GM19328 (cell line): ENCODE measurements at regions not wholly inside any gene's neighbourhood (a gene's known extent, or its start where the extent isn't known, plus 50 kb on each side); places are given as distances from the start of the nearest gene placed in this dataset.

Experiments used
- ATAC-seq: cut with Tn5 transposase; IDR thresholded peaks from one replicate; pipeline ENCODE4 v1.9.1; 2021; ENCODE audit warnings: mild to moderate bottlenecking, moderate library complexity; ENCODE audit not compliant: unreplicated experiment

DNA sequence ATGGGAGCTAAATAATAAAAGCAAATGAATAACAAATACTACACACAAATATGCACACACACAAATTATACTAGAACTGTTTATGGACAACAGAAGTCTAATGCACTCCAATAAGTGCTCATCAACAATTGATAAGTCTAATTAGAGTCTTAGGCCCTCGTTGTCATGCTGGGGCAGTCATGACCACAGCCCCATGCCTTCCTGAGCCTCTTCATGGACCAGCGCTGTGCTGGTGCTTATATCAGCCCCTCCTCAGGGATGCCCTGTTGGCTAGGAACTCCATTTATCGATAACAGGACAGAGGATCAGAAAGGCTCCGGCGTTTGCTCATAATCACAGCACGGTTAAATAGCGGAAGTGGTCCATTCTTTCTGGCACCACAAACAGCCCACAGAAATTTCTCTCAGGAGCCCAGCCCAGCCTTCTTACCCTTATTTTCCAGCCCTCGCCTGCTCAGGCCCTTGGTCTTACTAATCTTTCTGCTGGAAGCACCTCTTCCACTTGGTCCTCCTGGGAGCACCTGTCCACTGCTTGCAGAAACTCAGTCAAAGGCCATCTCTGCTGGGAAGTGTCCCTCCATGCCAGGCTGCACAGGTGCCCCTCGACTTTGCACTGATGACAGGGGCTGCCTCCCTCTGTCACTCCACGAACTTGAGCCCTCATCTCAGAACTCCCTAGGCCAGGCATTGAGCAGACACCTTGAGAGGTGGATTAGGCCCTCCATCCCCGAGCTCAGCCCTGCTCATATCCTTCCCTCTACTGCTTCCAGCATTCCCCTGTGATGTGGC is 500.2 kb upstream of the HS6ST1 start:
- no peak for ATAC-seq

DNA sequence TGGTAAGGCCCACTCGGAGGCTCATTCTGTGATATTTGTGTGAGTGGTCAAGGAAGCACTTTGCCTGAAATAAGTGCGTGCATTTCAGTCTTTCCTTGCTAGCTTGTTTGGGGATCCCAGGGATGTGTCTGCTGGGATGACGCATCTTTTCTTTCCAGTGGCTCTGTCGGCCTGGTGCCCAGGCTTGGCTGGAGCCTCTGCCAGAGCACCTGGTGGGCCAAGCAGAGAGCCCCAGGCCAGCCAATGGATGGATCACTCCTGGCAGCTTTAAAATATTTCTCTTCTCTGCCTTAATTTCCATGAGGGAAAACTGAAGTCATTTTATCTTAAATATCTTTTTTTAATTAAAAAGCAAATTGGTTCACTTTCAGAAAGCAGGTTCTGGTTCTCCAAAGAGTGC is 501.8 kb upstream of the HS6ST1 start:
- no peak for ATAC-seq

DNA sequence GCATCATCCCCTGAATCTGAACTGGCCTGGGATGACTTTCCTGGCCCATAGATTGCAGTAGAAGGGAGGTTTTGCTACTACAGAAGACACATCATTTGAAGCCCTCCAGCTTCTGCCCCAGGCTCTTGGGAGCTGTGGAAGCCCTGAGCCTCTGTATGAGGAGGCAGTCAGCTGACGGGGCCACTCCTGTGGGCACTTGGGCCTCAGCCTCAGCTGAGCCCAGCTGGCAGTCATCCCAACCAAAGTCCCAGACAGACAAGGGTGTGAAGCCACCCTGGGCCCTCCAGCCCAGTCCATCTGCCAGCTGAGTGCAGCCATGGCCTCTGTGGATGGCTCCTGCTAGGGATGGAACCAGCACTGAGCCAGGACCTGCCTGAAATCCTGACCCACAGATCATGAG is 502.3 kb upstream of the HS6ST1 start:
- ATAC-seq: no peak

DNA sequence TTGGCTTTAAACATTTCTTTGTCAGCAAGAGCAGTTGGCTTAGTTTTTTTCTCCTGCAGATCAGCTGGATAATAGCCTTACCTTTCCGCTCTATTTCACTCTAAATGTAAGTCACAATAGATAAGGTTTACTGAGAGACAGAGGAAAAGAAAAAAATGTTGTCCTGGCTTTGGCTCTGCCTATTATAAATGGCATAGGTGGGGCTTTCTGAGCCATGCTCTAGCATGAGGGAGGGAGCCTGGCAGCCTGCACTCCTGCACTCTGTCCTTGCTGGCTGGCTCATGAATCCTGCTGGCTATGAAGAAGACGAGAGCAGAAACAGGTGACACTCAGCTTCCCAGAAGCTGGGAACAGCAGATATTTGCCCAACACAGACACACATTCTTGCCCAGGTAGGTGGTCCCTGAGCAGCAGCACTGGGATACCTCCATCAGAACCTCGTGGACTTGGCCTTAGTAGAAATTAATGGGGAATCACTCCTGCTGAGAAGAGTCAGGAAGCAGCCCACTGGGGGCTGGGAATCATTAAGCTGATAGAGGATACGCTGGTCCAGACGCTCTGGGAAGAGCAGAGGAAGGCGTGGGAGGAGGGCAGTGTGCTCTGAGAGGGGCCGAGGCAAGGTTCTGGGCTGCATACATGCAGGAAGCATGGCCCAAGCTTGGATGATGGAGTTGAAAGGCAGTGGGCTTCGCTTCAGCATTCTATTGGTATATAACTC is 514.4 kb upstream of the HS6ST1 start:
- no peak for ATAC-seq

DNA sequence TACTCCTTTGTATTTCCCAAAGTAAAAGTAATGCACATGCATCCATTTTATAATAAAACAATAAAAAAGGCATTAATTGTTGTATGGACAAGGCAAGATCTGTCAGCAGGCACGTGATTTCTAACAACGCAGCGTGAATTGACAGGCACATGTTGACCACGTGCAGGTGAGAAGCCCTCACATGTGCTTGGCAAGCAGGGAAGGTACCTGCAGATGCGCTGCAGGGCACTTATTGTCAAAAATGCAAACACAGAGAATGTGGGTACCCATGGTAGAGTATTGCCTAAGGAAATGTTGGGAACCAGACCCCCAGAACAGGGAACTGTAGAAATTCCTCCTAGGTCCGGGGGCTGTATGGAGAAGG is 515.0 kb upstream of the HS6ST1 start:
- ATAC-seq: no peak

DNA sequence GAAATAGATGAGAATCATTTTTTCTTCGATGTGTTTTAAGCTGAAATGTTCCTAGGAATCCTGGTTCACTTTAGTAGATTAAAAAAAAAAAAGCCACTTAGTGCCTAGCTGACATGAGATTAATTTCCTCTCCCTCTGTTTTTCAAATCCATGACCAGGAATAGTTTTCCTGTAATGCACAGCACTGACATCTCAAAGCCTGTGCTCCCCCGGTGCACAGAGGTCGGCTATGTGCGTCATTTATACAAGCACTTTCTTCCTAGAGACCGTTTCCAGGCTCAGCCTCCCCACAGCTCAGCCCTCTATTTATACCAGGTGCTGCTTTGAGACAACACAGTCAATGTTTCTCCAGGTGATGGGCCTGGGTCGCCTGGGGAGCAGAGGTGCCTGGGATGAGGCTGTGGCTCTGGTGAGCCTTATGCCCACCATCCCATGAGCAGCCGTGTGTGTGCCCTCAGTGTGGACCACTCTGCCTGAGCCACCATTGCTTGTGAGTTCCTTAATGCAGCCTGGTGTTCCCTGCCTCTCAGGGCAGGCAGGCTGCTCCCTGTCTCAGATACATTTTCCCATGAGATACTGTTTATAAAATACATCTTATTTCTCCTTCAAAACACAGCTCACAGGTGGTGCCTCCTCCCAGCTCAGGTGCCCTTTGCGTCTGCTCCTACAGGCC is 515.7 kb upstream of the HS6ST1 start:
- no peak for ATAC-seq

DNA sequence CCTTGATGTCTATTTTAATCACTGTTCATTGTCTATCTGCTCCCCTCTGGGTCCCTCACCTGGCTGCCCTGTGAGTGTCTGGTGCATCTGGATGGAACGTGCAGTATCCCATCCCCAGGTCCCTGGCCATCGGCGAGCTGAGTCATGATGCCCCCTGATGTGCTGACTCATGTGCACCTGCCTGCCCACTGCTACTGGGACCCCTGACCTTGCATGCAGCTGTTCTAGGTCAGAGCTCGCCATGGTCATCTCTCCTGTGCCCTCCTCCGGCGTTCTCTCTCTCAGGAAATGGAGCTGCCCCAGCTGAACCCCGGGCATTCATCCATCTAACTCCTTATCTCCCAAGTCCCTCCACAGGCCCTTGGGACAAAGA is 516.2 kb upstream of the HS6ST1 start:
- no peak for ATAC-seq

DNA sequence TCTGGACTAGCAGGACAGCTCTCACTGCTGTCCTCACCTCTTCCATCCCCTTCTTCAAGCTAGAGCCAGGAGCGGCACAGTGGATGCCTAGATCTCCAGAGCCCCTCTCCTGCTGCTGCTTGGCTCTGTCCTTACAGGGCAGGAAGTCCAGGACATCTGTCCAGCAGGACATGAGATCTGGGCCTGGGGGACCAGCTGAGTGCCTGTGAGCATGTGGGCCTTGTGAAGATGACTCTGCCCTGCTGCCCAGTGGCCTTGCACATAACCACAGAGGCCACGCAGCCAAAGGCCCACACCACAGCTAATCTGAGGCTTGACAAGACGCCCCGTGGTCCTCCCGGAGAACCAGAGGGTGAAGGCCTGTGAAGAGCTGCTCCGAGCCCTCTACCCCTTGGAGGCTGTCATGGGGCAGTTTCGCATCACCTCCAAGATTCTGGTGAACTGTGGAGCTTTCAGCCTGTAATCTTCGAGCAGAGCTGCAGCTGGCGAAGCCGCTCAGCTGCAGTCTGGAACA is 516.7 kb upstream of the HS6ST1 start:
- ATAC-seq: no peak

DNA sequence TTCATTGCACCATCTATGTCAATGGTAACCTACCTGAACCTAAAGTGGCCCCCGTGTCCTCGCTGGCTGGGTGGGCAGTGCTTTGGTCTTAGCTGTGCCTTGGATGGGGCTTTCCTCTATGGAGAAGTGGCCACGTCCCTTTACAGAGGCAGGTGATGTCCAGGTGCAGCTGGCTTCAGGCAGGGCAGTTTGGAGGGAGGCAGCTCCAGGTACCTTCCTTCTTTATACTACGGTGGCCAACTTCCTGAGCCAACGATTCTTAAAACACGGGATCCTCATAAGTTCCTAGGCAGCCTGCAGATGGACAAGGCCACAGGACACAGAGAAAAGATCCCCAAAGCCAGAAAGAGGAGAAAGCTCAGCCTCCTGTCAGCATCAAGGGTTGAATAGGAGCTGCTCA is 517.3 kb upstream of the HS6ST1 start:
- ATAC-seq: no peak

DNA sequence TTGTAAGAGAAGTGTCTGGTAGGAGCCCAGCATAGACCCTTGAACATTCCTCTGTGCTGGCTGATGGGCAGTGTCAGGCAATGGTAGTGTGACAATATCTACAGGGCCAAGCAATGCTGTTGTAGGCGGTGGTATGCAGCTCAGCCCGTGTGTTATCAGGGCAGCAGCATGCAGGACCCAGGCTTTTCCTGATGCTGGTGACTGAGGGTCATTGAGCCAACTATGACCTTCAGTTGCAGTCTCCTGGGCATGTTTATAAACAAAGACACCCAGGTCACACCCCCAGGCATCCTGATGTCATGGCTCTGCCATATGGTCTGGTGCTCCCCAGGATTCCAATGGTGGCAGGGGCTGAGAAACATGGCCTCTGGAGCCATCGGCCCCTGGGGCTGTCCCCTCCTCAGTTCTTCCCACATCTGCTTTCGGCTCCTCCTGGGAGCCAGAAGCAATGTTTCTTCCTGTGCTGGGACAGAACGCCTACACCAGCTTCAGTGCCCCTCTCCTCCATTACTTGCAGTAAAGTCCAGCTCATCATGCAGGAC is 518.0 kb upstream of the HS6ST1 start:
- ATAC-seq: no peak

DNA sequence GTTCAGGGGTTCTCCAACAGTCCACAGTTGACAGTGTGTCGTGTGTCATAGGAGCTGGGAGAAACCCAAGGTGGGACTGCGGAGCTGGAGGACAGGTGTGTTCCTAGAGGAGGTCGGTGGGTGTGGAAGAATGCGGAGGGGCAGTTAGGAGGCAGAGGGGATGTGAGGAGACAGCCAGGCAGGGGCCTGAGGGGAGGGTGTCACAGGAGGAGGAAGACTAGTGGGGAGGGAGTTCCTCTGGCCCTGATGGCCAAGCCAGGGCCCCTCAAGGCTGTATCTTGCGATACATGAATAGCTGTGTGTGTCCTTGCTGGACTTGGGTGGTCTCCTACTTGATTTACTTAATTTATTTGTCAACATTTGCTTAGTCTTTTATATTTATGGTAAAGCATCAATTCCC is 519.6 kb upstream of the HS6ST1 start:
- no peak for ATAC-seq

DNA sequence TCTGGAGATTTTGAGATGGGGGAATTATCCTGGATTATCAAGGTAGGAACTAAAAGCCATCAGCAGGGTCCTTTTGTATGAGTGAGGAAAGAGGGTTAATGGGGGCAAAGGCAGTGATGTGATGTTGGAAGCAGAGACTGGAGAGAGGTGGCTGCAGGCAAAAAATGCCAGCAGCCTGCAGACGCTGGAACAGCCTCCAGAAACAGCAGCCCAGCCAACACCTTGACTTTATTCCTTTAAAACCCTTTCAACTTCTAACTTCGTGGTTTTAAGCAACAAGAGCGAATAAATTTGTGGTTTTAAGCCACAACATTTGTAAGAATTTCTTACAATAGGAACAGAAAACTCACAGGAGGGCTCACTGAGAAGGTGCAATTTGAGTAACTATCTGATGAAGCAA is 523.1 kb upstream of the HS6ST1 start:
- no peak for ATAC-seq

DNA sequence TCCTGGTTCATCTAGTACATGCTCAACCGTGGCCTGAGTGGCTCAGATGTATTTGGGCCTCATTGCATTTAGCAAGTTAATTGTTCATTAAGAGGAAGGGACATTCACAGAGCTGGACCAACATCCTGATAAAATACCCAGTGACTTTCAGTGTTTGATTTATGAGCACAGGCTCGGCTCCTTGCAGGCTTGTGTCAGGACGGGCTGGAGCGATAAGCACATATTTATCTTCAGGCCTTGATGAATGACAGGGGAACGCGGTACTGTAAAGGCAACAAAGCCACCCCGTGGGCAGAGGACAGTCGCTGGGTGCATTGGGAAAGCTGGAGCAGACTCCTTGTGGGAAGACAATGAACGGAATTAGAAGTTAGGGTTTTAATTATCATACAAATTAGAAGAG is 548.6 kb upstream of the HS6ST1 start:
- no peak for ATAC-seq

DNA sequence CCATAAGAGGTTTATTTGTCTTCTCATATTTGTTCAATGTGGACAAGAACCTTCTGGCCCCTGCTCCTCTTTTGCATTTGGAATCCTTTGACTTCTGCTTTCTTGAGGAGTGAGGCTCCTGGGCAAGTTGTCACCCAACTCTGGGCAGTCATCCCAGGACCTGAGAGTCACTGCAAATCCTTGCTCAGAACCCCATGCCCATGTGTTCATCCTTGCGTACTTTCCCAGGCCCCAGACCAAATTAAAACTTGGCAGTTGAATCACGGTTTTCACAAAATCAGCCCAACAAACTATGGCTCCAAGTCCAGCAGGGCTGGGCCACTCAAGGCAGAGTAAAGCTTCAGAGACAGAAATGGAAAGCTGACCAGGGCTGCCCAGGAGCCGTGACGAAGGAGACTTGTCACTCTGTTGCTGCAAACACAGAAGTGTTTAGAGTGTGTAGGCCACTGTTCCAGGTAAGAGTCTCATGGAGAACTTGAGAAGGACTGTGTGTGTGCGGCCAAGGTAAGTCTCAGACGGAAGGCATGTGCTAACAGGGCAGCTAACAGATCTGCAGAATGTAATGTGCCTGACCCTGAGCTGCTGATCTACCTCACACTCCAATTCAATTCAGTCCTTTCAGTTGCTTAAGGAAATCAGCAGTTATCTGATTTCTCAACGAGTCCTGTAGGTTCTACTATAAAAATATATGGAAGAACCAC is 549.4 kb upstream of the HS6ST1 start:
- ATAC-seq: no peak

DNA sequence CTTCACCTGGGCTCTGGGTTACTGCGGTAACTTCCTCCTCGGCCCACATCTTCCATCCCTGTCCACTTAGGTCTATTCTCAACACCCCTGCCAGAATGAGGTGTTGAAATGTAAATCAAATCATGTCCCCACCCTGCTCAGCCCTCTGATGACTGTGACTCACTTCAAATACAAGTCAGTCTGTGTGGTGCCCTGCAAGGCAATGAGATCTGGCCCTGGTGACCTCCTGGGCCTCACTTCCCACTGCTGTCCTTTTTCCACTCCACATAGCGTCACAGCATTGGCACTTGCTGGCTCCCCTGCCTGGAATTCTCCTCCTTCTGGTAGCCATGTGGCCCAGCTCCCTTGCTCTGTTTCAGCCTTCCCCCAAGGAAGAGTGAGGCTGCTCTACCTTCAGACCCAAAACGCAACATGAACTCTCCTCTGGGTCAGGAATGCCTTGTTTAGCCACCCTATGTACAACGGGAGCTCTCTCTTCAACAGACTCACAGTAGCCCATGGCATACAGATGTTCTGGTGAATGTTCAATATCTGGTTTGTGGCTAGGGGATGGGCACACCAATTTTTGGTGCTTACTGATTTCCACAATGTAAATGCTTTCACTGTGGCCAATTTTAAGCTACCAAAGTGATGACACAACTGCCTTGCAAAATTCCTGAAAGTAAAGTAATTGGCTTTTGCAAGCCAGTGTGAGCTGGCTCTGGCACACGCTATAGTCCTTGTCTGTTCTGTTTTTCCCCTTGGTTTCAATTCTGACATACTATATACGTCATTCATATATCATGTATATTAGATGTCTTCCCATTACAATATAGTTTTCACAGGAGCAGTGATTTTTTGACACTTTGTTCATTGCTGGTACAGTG is 550.3 kb upstream of the HS6ST1 start:
- ATAC-seq: no peak

DNA sequence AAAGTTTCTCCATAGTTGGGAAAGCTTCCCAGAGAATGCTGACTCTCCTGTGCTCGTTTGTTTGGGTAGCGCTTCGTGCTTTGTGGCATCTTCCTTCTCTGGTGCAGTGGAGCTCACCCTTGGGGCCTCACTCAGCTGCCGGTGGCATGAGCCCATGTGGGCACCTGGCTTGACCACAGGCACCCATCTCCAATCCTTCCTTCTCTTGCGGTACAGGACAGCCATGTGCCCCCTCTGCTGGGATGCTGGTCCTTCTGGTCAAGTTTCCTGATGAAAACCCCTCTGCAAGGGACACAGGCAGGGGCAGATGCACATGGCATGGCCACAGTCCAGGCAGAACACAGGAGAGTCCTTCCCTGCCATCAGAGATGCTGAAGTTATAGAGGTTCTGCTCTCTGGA is 555.9 kb upstream of the HS6ST1 start:
- ATAC-seq: no peak

DNA sequence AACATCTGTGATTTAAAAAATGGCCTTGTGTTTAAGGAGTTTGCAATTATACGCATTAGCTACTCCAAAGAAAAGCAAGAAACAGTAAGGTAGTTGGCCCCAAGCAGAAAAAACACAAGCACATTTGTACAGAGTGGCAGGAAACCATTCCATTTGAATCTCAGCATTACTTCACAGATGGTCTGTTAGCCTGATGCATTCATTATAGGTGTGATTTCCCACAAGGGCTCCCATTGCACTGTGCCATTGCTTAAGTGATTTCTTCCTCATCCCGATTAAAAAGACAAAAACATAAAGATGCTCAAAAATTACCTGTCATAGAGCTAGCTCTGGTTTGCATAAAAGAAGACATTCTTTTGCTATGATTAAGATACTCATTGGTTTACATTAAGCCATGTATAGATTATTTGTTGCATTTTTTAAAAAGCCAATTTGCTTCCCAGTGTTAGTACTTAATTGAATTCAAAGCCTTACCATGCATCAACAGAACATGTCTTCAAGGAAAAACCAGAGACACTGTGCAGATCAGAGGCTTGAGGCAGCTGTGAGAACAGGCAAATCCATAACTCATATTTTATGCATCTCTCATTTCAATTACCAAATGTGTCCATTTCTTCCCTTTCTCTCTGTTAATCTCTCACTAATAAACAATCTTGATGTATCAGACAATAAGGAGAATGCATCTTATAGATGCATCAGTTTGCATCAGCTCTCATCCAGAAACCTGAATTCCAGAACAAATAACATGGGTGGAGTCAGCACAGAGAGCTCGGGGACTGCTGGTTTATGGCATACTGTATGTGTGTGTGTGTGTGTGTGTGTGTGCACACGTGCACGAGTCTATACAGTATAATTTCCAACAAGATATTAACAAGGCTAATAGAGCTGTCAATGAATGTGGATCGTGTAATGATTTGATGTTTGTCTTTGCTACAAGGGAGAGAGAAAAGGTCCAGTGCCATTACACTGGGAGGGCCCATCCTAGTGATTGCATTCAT is 558.6 kb upstream of the HS6ST1 start:
- no peak for ATAC-seq

DNA sequence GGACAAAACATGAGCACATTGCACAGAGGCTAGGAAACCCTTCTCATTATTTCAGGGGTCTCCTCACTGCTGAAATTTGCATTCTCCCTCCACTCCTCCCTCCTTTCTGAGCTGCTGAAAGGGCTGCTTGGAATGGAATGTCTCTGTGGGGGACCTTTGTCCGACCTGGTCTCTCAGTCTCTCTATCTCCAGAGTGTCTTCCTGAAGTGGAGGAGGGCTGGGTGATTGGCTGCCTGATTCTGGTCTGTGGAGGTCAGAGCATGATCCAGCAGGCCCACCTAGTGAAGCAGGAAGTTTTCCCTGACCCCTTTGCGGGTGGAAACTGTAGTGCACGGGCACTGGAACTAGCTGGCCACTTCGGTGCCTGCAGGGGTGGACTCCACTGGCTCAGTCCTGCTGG is 560.5 kb upstream of the HS6ST1 start:
- no peak for ATAC-seq

DNA sequence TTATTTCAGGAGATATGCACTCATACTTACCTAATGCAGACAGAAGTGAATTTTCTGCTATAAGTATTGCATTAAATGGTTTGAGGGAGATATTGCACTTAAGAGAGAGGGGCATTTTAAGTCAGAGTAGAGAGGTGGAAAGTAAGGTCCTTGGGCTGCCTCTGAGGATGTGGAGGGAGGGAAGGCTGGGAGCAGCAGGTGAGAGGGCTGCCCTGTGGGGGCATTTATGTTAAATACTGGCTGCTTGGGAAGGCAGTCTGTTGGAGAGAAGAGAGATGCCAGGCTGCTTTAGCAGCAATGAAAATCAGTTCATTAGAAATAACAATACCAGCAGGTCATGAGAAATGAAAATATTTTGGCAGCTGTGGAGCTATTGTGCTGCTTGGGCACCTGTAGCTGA is 576.2 kb upstream of the HS6ST1 start:
- ATAC-seq: no peak
